ENCODE measurements at regions not wholly inside any gene's neighbourhood (a gene's known extent, or its start where the extent isn't known, plus 50 kb on each side); places are given as distances from the start of the nearest gene placed in this dataset.

DNA sequence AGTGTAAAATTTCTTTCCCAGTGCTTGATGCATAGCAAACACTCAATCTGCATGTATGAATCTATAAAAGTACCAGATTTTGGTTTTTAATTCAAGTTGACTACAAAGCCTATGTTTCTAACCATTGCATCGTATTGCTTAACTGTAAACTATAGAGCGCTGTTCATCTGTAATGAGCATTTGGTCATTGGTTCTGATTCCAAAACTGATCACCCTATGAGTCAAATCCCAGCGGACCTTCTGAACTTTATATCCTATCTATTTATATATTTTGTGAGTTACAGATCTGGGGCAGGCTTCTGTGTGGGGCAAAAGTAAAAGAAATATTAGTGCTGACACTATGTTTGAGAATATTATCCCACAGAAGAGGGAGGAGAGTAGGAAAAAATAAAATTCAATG lies 305.7 kb upstream of the TNC start:
- ChIA-PET POLR2A (no interaction called here), CTCF (ENCODE audit: low intra/inter-chr PET ratio, low total read pairs) (no interaction called here)
- 2% methylated on average over 3 of the region's 3 CpGs for WGBS (ENCODE audit: low lambda C conversion rate)
- H3K4me2 ChIP-seq (ENCODE audit: low read depth, low read length): no peak overlapping the region
- H3K4me1 ChIP-seq (ENCODE audit: insufficient read depth, low read length): no peaks in the 10 kb centered on the region
- ATAC-seq (no peak), FAIRE-seq (no peak), DNase-seq (ENCODE audit: low spot score) (no peak)
- no peak overlapping the region for H3K9ac ChIP-seq (ENCODE audit: insufficient read depth, low read depth, low read length)
- no peaks in the 10 kb centered on the region for H3K36me3 ChIP-seq (replicated peaks in 1 of 2; ENCODE audit: control insufficient read depth in 1 of 2, insufficient read depth in 2 of 2, low read length in 2 of 2)
- no peaks in the 10 kb centered on the region for H4K20me1 ChIP-seq (ENCODE audit: insufficient read depth, low read length)
- TF ChIP-seq STAG1 (CRISPR knock-in tag; IDR thresholded peaks at IDR 0.05): no peak
- TF ChIP-seq, protein P1, sequence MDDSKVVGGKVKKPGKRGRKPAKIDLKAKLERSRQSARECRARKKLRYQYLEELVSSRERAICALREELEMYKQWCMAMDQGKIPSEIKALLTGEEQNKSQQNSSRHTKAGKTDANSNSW (CRISPR knock-in tag; IDR thresholded peaks at IDR 0.05; ENCODE audit: borderline replicate concordance): no peak
- H3K9me3 ChIP-seq (ENCODE audit: low read length): peaks cover 38% of the 10 kb centered on the region
- no TSS peak for BruUV-seq (replicated peaks)
- in situ Hi-C loops (cut with HindIII; ENCODE audit: extremely low pct_ligation_motif_present, low pct_unique_long_range_greater_than_20kb) (no loop called here), intact Hi-C loops (cut with micrococcal nuclease; ENCODE audit: unreplicated experiment) (no loop called here)
- H3K27ac ChIP-seq (ENCODE audit: extremely low read length, insufficient read depth, low read length): no peak overlapping the region
- H3K27me3 ChIP-seq (ENCODE audit: control insufficient read depth in 1 of 2, insufficient read depth in 2 of 2, low read length in 2 of 2): no peaks in the 10 kb centered on the region
- no peaks in the 10 kb centered on the region for H3K79me2 ChIP-seq (ENCODE audit: insufficient read depth, low read length)
- H3K4me3 ChIP-seq (replicated peaks in 1 of 3; ENCODE audit: insufficient read depth in 1 of 3, low read depth in 2 of 3, low read length in 3 of 3): no peak overlapping the region
- H2AFZ ChIP-seq (ENCODE audit: low read length): no peak overlapping the region

DNA sequence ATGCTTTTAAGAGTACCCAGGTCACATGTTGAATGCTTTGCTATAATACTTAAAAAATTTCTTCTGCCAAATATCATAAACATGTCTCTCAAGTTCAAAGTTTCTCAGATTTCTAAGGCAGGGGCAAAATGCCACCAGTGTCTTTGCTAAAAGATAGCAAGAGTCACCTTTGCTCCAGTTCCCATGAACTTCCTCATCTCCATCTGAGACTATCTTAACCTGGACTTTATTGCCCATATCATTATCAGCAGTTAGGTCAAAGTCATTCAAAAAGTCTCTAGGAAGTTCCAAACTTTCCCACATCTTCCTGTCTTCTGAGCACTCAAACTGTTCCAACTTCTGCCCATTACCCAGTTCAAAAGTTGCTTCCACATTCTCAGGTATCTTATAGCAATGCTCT lies 307.6 kb upstream of the TNC start:
- FAIRE-seq (no peak), DNase-seq (ENCODE audit: low spot score) (no peak), ATAC-seq (no peak)
- Histone ChIP-seq H3K4me1 (ENCODE audit: insufficient read depth, low read length) (no peaks in the 10 kb centered on the region), H2AFZ (ENCODE audit: low read length) (no peak overlapping the region), H3K4me2 (ENCODE audit: low read depth, low read length) (no peak overlapping the region), H3K27ac (ENCODE audit: extremely low read length, insufficient read depth, low read length) (no peak overlapping the region), H3K36me3 (replicated peaks in 1 of 2; ENCODE audit: control insufficient read depth in 1 of 2, insufficient read depth in 2 of 2, low read length in 2 of 2) (no peaks in the 10 kb centered on the region), H3K4me3 (replicated peaks in 1 of 3; ENCODE audit: insufficient read depth in 1 of 3, low read depth in 2 of 3, low read length in 3 of 3) (no peak overlapping the region), H3K9ac (ENCODE audit: insufficient read depth, low read depth, low read length) (no peak overlapping the region), H3K27me3 (ENCODE audit: control insufficient read depth in 1 of 2, insufficient read depth in 2 of 2, low read length in 2 of 2) (no peaks in the 10 kb centered on the region), H4K20me1 (ENCODE audit: insufficient read depth, low read length) (no peaks in the 10 kb centered on the region), H3K79me2 (ENCODE audit: insufficient read depth, low read length) (no peaks in the 10 kb centered on the region), H3K9me3 (ENCODE audit: low read length) (peaks cover 34% of the 10 kb centered on the region)
- in situ Hi-C loops (cut with HindIII; ENCODE audit: extremely low pct_ligation_motif_present, low pct_unique_long_range_greater_than_20kb) (no loop called here), intact Hi-C loops (cut with micrococcal nuclease; ENCODE audit: unreplicated experiment) (no loop called here)
- CTCF ChIA-PET (ENCODE audit: low intra/inter-chr PET ratio, low total read pairs): no interaction called here
- BruUV-seq (replicated peaks): no TSS peak
- POLR2A ChIA-PET: no interaction called here
- TF ChIP-seq ZFP36L1 (CRISPR knock-in tag; IDR thresholded peaks at IDR 0.05) (no peak), ZNF232 (CRISPR knock-in tag; IDR thresholded peaks at IDR 0.05; ENCODE audit: borderline replicate concordance) (no peak), THAP11 (CRISPR knock-in tag; IDR thresholded peaks at IDR 0.05) (no peak), MYNN (CRISPR knock-in tag; IDR thresholded peaks at IDR 0.05; ENCODE audit: low read depth) (no peak), TBL1XR1 (IDR thresholded peaks at IDR 0.05; ENCODE audit: borderline replicate concordance, low read length, partially characterized antibody) (no peak), ZNF326 (CRISPR knock-in tag; IDR thresholded peaks at IDR 0.05; ENCODE audit: borderline replicate concordance) (no peak), ZFP62 (CRISPR knock-in tag; IDR thresholded peaks at IDR 0.05) (no peak), CCAR2 (optimal IDR thresholded peaks at IDR 0.05; ENCODE audit: low read depth, low read length) (no peak), FOXK2 (IDR thresholded peaks at IDR 0.05) (no peak)
- TF ChIP-seq, protein P2, sequence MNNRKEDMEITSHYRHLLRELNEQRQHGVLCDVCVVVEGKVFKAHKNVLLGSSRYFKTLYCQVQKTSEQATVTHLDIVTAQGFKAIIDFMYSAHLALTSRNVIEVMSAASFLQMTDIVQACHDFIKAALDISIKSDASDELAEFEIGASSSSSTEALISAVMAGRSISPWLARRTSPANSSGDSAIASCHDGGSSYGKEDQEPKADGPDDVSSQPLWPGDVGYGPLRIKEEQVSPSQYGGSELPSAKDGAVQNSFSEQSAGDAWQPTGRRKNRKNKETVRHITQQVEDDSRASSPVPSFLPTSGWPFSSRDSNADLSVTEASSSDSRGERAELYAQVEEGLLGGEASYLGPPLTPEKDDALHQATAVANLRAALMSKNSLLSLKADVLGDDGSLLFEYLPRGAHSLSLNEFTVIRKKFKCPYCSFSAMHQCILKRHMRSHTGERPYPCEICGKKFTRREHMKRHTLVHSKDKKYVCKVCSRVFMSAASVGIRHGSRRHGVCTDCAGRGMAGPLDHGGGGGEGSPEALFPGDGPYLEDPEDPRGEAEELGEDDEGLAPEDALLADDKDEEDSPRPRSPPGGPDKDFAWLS (CRISPR knock-in tag; IDR thresholded peaks at IDR 0.05; ENCODE audit: borderline replicate concordance): no peak
- TF ChIP-seq, protein P3, sequence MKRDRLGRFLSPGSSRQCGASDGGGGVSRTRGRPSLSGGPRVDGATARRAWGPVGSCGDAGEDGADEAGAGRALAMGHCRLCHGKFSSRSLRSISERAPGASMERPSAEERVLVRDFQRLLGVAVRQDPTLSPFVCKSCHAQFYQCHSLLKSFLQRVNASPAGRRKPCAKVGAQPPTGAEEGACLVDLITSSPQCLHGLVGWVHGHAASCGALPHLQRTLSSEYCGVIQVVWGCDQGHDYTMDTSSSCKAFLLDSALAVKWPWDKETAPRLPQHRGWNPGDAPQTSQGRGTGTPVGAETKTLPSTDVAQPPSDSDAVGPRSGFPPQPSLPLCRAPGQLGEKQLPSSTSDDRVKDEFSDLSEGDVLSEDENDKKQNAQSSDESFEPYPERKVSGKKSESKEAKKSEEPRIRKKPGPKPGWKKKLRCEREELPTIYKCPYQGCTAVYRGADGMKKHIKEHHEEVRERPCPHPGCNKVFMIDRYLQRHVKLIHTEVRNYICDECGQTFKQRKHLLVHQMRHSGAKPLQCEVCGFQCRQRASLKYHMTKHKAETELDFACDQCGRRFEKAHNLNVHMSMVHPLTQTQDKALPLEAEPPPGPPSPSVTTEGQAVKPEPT (CRISPR knock-in tag; IDR thresholded peaks at IDR 0.05; ENCODE audit: low read depth): no peak
- TF ChIP-seq, protein P4, sequence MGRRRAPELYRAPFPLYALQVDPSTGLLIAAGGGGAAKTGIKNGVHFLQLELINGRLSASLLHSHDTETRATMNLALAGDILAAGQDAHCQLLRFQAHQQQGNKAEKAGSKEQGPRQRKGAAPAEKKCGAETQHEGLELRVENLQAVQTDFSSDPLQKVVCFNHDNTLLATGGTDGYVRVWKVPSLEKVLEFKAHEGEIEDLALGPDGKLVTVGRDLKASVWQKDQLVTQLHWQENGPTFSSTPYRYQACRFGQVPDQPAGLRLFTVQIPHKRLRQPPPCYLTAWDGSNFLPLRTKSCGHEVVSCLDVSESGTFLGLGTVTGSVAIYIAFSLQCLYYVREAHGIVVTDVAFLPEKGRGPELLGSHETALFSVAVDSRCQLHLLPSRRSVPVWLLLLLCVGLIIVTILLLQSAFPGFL (CRISPR knock-in tag; IDR thresholded peaks at IDR 0.05): no peak
